Adrenal gland (tissue), 5 donors: ENCODE measurements at regions not wholly inside any gene's neighbourhood (a gene's known extent, or its start where the extent isn't known, plus 50 kb on each side); places are given as distances from the start of the nearest gene placed in this dataset.

ENCODE experiments used
- CTCF ChIP-seq, 6 experiments: fragments of 450-650 bp in 4 of 6; fragments of 200-600 bp in 2 of 6; sonication (generic) in 1 of 6; IDR thresholded peaks; 1 replicate in 5 of 6; 2 replicates in 1 of 6; pipeline versions ENCODE4 v1.5.1 to v1.8.0; 2016 to 2021; ENCODE audit warnings: antibody characterized with exemption in 6 of 6, mild to moderate bottlenecking in 2 of 6, moderate library complexity in 1 of 6
- POLR2A ChIP-seq, 2 donors: fragments of 450-650 bp; IDR thresholded peaks; one replicate each; pipeline ENCODE4 v1.6.1; 2017; ENCODE audit warnings: antibody characterized with exemption in 2 of 2, mild to moderate bottlenecking in 2 of 2, moderate library complexity in 1 of 2
- donor health status: DM: no; HTN: no; CAD: no.

GRCh38 chrX:69323786-69324720, 158.8 kb upstream of the PJA1 start:
- TF ChIP-seq CTCF (IDR thresholded peaks at IDR 0.05) (no peak), POLR2A (IDR thresholded peaks at IDR 0.05) (no peak)
